GM12878 (cell line): ENCODE measurements at regions not wholly inside any gene's neighbourhood (a gene's known extent, or its start where the extent isn't known, plus 50 kb on each side); places are given as distances from the start of the nearest gene placed in this dataset.

Source experiments
- ATAC-seq: fragments of 200-7000 bp; cut with Tn5 transposase; 3 replicates; pipeline ENCODE4 v1.9.1; 2020; ENCODE audit warnings: mild to moderate bottlenecking, moderate library complexity
- BruUV-seq: library from RNA; stranded (reverse); fragments of 400-500 nt; replicated peaks from 2 replicates; lab custom pipeline; 2021; lab: Mats Ljungman, UMichigan
- CTCF ChIA-PET: fragments of 300-600 bp; sonication (Branson Sonifier 250); formaldehyde crosslinking; extraction: SDS; loops from one replicate; lab custom pipeline; 2021; ENCODE audit warnings: inconsistent platforms; lab: Yijun Ruan, JAX
- POLR2A ChIA-PET: fragments of 350-600 bp; formaldehyde crosslinking; extraction: SDS; loops from one replicate; lab custom pipeline; 2021; ENCODE audit warnings: inconsistent platforms; lab: Charles Lee
- RAD21 ChIA-PET: fragments of 300-600 bp; sonication (Branson Sonifier 250); formaldehyde crosslinking; loops from one replicate; lab custom pipeline; 2023; ENCODE audit warnings: antibody characterized with exemption; ENCODE audit not compliant: unreplicated experiment; lab: Charles Lee
- SMC1A ChIA-PET: fragments of 300-600 bp; sonication (Branson Sonifier 250); formaldehyde crosslinking; loops from one replicate; lab custom pipeline; 2023; ENCODE audit not compliant: unreplicated experiment, uncharacterized antibody; lab: Charles Lee
- DNase-seq: peaks from one replicate; pipeline ENCODE4 v3.0.0-alpha.2; 2011; ENCODE audit warnings: low read depth, low spot score
- FAIRE-seq: peaks from 3 replicates; lab custom pipeline; 2011; peaks lifted over from hg19 to GRCh38; lab: Jason Lieb, UNC
- H2AFZ ChIP-seq: 2 replicates; pipeline ENCODE4 v1.6.0; 2011; ENCODE audit warnings: low read depth, low read length, control low read depth; ENCODE audit not compliant: control insufficient read depth
- H3K27ac ChIP-seq: 2 replicates; pipeline ENCODE4 v1.5.1; 2011; ENCODE audit warnings: control low read depth; ENCODE audit not compliant: control insufficient read depth, insufficient read depth
- H3K27me3 ChIP-seq, 2 experiments: replicated peaks in 1 of 2; 2 replicates each; pipeline versions ENCODE4 v1.6.0 to v1.6.1; 2011; ENCODE audit warnings: low read length in 1 of 2; ENCODE audit not compliant: control insufficient read depth in 2 of 2, insufficient read depth in 2 of 2
- H3K36me3 ChIP-seq, 2 experiments: 2 replicates each; pipeline ENCODE4 v1.5.1; 2011; ENCODE audit warnings: low read length in 1 of 2; ENCODE audit not compliant: control insufficient read depth in 2 of 2, insufficient read depth in 2 of 2
- H3K4me1 ChIP-seq: 2 replicates; pipeline ENCODE4 v1.6.1; 2011; ENCODE audit warnings: mild to moderate bottlenecking, low read length, moderate library complexity, mixed read lengths; ENCODE audit not compliant: control insufficient read depth, insufficient read depth
- H3K4me2 ChIP-seq: 2 replicates; pipeline ENCODE4 v1.6.0; 2011; ENCODE audit warnings: control low read depth; ENCODE audit not compliant: control insufficient read depth, insufficient read depth
- H3K4me3 ChIP-seq: fragments of 200-600 bp; sonication (generic); 2 replicates; pipeline ENCODE4 v1.5.1; 2016
- H3K79me2 ChIP-seq: 2 replicates; pipeline ENCODE4 v1.6.0; 2011; ENCODE audit warnings: low read length; ENCODE audit not compliant: control insufficient read depth, insufficient read depth
- H3K9ac ChIP-seq: 2 replicates; pipeline ENCODE4 v1.8.0; 2011; ENCODE audit warnings: low read length, control low read depth, mixed read lengths; ENCODE audit not compliant: control insufficient read depth, insufficient read depth
- H3K9me3 ChIP-seq: replicated peaks from 3 replicates; pipeline ENCODE4 v1.5.1; 2011; ENCODE audit warnings: mild to moderate bottlenecking, low read length; ENCODE audit not compliant: control insufficient read depth, insufficient read depth
- H4K20me1 ChIP-seq: 2 replicates; pipeline ENCODE4 v1.6.0; 2011; ENCODE audit not compliant: control insufficient read depth, insufficient read depth
- BMI1 ChIP-seq: fragments of 450-650 bp; IDR thresholded peaks from 2 replicates; pipeline ENCODE4 v1.6.1; 2016; ENCODE audit warnings: mild to moderate bottlenecking, moderate library complexity, borderline replicate concordance
- E2F8 ChIP-seq: fragments of 450-650 bp; IDR thresholded peaks from 2 replicates; pipeline ENCODE4 v1.6.1; 2018; ENCODE audit warnings: mild to moderate bottlenecking, low read depth, moderate library complexity; ENCODE audit not compliant: partially characterized antibody
- FOXM1 ChIP-seq: IDR thresholded peaks from 2 replicates; pipeline ENCODE4 v1.6.1; 2012; ENCODE audit warnings: low read depth, mild to moderate bottlenecking, inconsistent platforms, low read length, moderate library complexity
- GATAD2B ChIP-seq: fragments of 450-650 bp; conservative IDR thresholded peaks from 2 replicates; pipeline ENCODE4 v1.6.1; 2017; ENCODE audit warnings: low read depth, mild to moderate bottlenecking, moderate library complexity
- HDAC6 ChIP-seq: fragments of 200-600 bp; sonication (generic); IDR thresholded peaks from one replicate; pipeline ENCODE4 v1.8.0; 2017; ENCODE audit warnings: antibody characterized with exemption; ENCODE audit not compliant: unreplicated experiment
- IKZF1 ChIP-seq: fragments of 450-650 bp; conservative IDR thresholded peaks from 2 replicates; pipeline ENCODE4 v1.6.1; 2017; ENCODE audit warnings: antibody characterized with exemption, mild to moderate bottlenecking
- KAT2A ChIP-seq: conservative IDR thresholded peaks from 2 replicates; pipeline ENCODE4 v1.6.1; 2011; ENCODE audit warnings: low read depth, low read length; ENCODE audit not compliant: control insufficient read depth
- PAX5 ChIP-seq: IDR thresholded peaks from 2 replicates; pipeline ENCODE4 v1.6.1; 2011; ENCODE audit warnings: low read depth, low read length, borderline replicate concordance
- POLR2AphosphoS2 ChIP-seq: IDR thresholded peaks from 2 replicates; pipeline ENCODE4 v1.6.1; 2011; ENCODE audit warnings: low read depth, mild to moderate bottlenecking, low read length, improper control_type of control experiment, moderate library complexity
- RBBP5 ChIP-seq: fragments of 200-600 bp; sonication (generic); conservative IDR thresholded peaks from 2 replicates; pipeline ENCODE4 v1.6.1; 2016
- RCOR1 ChIP-seq: conservative IDR thresholded peaks from 2 replicates; pipeline ENCODE4 v1.6.1; 2012; ENCODE audit warnings: low read depth, low read length, improper control_type of control experiment
- REST ChIP-seq: IDR thresholded peaks from 2 replicates; pipeline ENCODE4 v1.6.1; 2012; ENCODE audit warnings: mild to moderate bottlenecking, low read depth, low read length
- SREBF2 ChIP-seq: IDR thresholded peaks from 2 replicates; pipeline ENCODE4 v1.6.1; 2012; ENCODE audit warnings: mild to moderate bottlenecking, low read length
- TARDBP ChIP-seq: IDR thresholded peaks from 2 replicates; pipeline ENCODE4 v1.6.1; 2016; ENCODE audit warnings: borderline replicate concordance
- TBL1XR1 ChIP-seq: IDR thresholded peaks from 2 replicates; pipeline ENCODE4 v1.6.1; 2012; ENCODE audit warnings: low read depth, low read length, improper control_type of control experiment
- ZNF207 ChIP-seq: fragments of 450-650 bp; IDR thresholded peaks from 2 replicates; pipeline ENCODE4 v1.6.1; 2014; ENCODE audit warnings: antibody characterized with exemption, mild to moderate bottlenecking, borderline replicate concordance
- ZZZ3 ChIP-seq: IDR thresholded peaks from 2 replicates; pipeline ENCODE4 v1.6.1; 2011; ENCODE audit warnings: low read depth; ENCODE audit not compliant: control insufficient read depth, insufficient read length
- WGBS: methylation state at CpG from one replicate; pipeline ENCODE4 v1.1.6; 2016; ENCODE audit warnings: low lambda C conversion rate; ENCODE audit not compliant: insufficient replicate concordance, insufficient coverage; ENCODE audit errors: missing lambda C conversion rate; 5-methylcytosine and 5-hydroxymethylcytosine counted together
- in situ Hi-C: fragments of 300-500 bp; cut with MboI; formaldehyde crosslinking; loops from 9 replicates; pipeline ENCODE4 v1.14.3; 2018; ENCODE audit warnings: mixed read lengths
- intact Hi-C: fragments of 100-400 bp; cut with micrococcal nuclease; formaldehyde crosslinking; loops from one replicate; pipeline ENCODE4 v1.14.2; 2022; ENCODE audit not compliant: unreplicated experiment
- TF ChIP-seq, protein P1 (sequence below): fragments of 450-650 bp; conservative IDR thresholded peaks from 2 replicates; pipeline ENCODE4 v1.6.1; 2017; ENCODE audit warnings: mild to moderate bottlenecking, moderate library complexity

- 63% methylated on average over 29 of the region's 29 CpGs for WGBS
- no peak for FAIRE-seq
- TF ChIP-seq GATAD2B: no peak
- TF ChIP-seq PAX5: no peak
- no peak for TF ChIP-seq SREBF2
- TF ChIP-seq TBL1XR1: no peak
- TF ChIP-seq RBBP5: no peak
- TF ChIP-seq, protein P1, sequence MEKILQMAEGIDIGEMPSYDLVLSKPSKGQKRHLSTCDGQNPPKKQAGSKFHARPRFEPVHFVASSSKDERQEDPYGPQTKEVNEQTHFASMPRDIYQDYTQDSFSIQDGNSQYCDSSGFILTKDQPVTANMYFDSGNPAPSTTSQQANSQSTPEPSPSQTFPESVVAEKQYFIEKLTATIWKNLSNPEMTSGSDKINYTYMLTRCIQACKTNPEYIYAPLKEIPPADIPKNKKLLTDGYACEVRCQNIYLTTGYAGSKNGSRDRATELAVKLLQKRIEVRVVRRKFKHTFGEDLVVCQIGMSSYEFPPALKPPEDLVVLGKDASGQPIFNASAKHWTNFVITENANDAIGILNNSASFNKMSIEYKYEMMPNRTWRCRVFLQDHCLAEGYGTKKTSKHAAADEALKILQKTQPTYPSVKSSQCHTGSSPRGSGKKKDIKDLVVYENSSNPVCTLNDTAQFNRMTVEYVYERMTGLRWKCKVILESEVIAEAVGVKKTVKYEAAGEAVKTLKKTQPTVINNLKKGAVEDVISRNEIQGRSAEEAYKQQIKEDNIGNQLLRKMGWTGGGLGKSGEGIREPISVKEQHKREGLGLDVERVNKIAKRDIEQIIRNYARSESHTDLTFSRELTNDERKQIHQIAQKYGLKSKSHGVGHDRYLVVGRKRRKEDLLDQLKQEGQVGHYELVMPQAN: no peak
- TF ChIP-seq BMI1: no peak
- no peak for TF ChIP-seq TARDBP
- TF ChIP-seq E2F8: no peak
- TF ChIP-seq FOXM1: no peak
- no peak for TF ChIP-seq REST
- no peak for TF ChIP-seq RCOR1
- no peak for TF ChIP-seq KAT2A
- no peak for TF ChIP-seq ZZZ3
- TF ChIP-seq IKZF1: no peak
- no peak for TF ChIP-seq POLR2AphosphoS2
- no peak for TF ChIP-seq ZNF207
- TF ChIP-seq HDAC6: no peak
Observed at GRCh38 chr14:104472536-104473243, 106.9 kb upstream of the C14orf180 start.

More at GRCh38 chr14:104472536-104473243, 106.9 kb upstream of the C14orf180 start:
- intact Hi-C loops: no loop called here
- CTCF ChIA-PET: no interaction called here
- Histone ChIP-seq H3K4me2 (no peak overlapping the region), H3K9ac (no peak overlapping the region), H3K79me2 (no peaks in the 10 kb centered on the region), H4K20me1 (no peaks in the 10 kb centered on the region), H2AFZ (no peak overlapping the region), H3K27me3 (peaks cover 0 to 5% of the 10 kb centered on the region in 2 experiments; a peak in 2 of 4 replicates), H3K4me1 (no peaks in the 10 kb centered on the region), H3K27ac (no peak overlapping the region), H3K36me3 (no peaks in the 10 kb centered on the region), H3K9me3 (no peaks in the 10 kb centered on the region), H3K4me3 (no peak overlapping the region)
- DNase-seq (no peak), ATAC-seq (no peak)
- RAD21 ChIA-PET: no interaction called here
- SMC1A ChIA-PET: no interaction called here
- BruUV-seq: no TSS peak
- POLR2A ChIA-PET: no interaction called here
- in situ Hi-C loops: no loop called here
